ENCODE measurements at regions not wholly inside any gene's neighbourhood (a gene's known extent, or its start where the extent isn't known, plus 50 kb on each side); places are given as distances from the start of the nearest gene placed in this dataset.

DNA sequence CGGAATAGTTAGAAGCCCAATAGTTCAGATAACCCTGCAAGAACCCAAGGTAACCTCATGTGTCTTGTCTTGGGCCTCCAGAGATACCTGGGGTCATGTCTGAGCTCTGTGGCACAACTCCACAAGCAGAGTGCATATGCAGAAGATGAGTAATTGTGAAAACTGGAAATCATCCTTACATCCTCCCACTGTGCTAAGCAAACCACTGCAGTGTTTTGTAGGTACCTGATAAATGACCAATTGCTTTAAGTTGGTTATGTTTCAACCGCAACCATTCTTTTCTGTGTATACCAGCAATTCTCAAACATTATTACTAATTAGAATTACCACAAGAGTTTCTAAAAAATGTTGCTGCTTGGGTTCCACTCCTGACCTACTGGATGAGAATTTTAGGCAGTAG lies 73.2 kb downstream of the CBLL2 start:
- Histone ChIP-seq H3K27me3 (replicated peaks) (no peaks in the 10 kb centered on the region), H3K36me3 (replicated peaks) (no peaks in the 10 kb centered on the region), H3K4me3 (ENCODE audit: low read depth, low read length) (no peak overlapping the region), H3K27ac (no peak overlapping the region)
- in situ Hi-C loops (cut with HindIII; ENCODE audit: low pct_ligation_motif_present, low sequenced_read_pairs), result no loop called here
- no peak for DNase-seq
- TF ChIP-seq, protein P1, sequence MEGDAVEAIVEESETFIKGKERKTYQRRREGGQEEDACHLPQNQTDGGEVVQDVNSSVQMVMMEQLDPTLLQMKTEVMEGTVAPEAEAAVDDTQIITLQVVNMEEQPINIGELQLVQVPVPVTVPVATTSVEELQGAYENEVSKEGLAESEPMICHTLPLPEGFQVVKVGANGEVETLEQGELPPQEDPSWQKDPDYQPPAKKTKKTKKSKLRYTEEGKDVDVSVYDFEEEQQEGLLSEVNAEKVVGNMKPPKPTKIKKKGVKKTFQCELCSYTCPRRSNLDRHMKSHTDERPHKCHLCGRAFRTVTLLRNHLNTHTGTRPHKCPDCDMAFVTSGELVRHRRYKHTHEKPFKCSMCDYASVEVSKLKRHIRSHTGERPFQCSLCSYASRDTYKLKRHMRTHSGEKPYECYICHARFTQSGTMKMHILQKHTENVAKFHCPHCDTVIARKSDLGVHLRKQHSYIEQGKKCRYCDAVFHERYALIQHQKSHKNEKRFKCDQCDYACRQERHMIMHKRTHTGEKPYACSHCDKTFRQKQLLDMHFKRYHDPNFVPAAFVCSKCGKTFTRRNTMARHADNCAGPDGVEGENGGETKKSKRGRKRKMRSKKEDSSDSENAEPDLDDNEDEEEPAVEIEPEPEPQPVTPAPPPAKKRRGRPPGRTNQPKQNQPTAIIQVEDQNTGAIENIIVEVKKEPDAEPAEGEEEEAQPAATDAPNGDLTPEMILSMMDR (IDR thresholded peaks at IDR 0.05; ENCODE audit: low read depth, low read length, missing control alignments), result no peak

DNA sequence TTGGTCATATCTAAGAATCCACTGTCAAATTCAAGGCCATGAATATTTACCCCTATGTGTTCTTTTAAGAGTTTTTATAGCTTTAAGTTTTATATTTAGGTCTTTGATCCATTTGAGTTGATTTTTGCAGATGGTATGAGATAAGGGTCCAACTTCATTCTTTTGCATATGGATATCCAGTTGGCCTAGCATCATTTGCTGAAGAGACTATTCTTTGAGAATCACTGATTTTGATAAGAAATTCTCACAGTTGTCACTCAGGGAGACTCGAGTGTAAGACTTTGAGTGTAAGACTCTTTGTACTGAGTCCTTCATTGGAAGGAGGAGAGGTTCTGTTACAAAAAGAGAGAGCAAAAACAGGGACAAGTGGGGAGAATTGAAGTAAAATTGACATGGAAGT lies 74.8 kb downstream of the CBLL2 start:
- TF ChIP-seq, protein P1 (IDR thresholded peaks at IDR 0.05; ENCODE audit: low read depth, low read length, missing control alignments), result no peak

DNA sequence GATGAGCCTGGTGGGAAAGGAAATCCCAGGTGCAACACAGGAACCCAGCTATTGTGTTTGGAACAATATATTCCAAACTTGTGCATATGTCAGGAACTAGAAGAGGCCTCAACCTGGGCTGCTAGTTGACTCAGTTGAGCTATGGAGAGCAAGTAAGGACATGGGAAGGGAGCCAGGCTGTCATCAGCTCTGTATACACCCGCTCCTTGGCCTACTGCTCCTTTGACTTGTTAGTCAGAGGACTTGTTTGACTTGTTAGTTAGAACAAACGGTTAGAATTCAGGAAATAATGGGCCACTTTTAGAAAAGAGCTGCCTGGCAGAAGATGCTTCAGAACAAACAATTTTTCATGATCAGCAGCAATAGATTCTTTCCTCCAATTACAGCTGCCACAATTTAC lies 76.4 kb downstream of the CBLL2 start:
- no peak for DNase-seq
- H3K4me3 ChIP-seq (ENCODE audit: low read depth, low read length), result no peak overlapping the region
- in situ Hi-C loops (cut with HindIII; ENCODE audit: low pct_ligation_motif_present, low sequenced_read_pairs), result no loop called here
- TF ChIP-seq, protein P1 (IDR thresholded peaks at IDR 0.05; ENCODE audit: low read depth, low read length, missing control alignments), result no peak
- no peaks in the 10 kb centered on the region for H3K36me3 ChIP-seq (replicated peaks)
- no peak overlapping the region for H3K27ac ChIP-seq
- H3K27me3 ChIP-seq (replicated peaks), result no peaks in the 10 kb centered on the region

More for the DNA sequence above, 74.8 kb downstream of the CBLL2 start:
- in situ Hi-C loops (cut with HindIII; ENCODE audit: low pct_ligation_motif_present, low sequenced_read_pairs), result no loop called here
- Histone ChIP-seq H3K27ac (no peak overlapping the region), H3K36me3 (replicated peaks) (no peaks in the 10 kb centered on the region), H3K27me3 (replicated peaks) (no peaks in the 10 kb centered on the region), H3K4me3 (ENCODE audit: low read depth, low read length) (no peak overlapping the region)
- DNase-seq, result no peak

DNA sequence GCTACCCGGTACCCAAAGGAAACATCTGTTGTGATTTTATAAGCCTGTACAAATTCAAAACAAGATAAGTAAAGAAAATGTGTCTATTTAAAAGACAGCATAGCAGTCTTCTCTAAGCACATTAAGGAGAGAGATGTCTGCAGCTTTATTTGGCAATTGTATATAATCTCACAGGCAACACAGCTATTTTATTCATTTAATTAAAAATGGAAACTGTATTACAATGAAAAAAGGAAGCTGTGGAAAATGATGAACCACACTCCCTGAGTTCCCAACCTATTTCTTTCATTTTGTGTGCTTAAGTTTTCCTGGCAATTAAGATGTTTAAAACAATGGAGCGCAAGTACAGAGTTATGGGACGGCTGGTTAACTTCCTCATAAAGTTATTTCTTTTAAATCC lies 78.4 kb downstream of the CBLL2 start:
- no peak overlapping the region for H3K27ac ChIP-seq
- no peaks in the 10 kb centered on the region for H3K27me3 ChIP-seq (replicated peaks)
- no peaks in the 10 kb centered on the region for H3K36me3 ChIP-seq (replicated peaks)
- no peak for DNase-seq
- TF ChIP-seq, protein P1 (IDR thresholded peaks at IDR 0.05; ENCODE audit: low read depth, low read length, missing control alignments), result no peak
- in situ Hi-C loops (cut with HindIII; ENCODE audit: low pct_ligation_motif_present, low sequenced_read_pairs), result no loop called here
- no peak overlapping the region for H3K4me3 ChIP-seq (ENCODE audit: low read depth, low read length)

DNA sequence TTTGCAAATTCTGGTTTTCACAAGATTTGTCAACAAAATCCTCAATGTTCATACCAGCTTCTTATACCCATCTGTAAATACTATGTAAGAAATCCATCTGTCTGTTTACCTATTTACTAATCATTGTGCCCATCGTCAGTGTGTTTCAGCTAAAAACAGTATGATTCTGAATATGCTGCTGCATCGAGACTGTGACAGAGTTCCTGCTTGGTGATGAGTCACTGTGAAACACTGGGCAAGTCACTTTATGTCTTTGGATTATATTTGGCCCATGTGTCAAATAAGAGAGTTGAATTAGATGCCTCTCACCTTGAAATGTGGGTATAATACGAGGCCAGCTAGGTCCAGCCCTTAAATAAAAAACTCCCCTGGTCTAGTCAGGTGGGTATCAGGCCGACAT lies 79.3 kb downstream of the CBLL2 start:
- DNase-seq, result peak; percentile 5
- H3K36me3 ChIP-seq (replicated peaks), result no peaks in the 10 kb centered on the region
- in situ Hi-C loops (cut with HindIII; ENCODE audit: low pct_ligation_motif_present, low sequenced_read_pairs), result no loop called here
- H3K27ac ChIP-seq, result no peak overlapping the region
- no peak overlapping the region for H3K4me3 ChIP-seq (ENCODE audit: low read depth, low read length)
- TF ChIP-seq, protein P1 (IDR thresholded peaks at IDR 0.05; ENCODE audit: low read depth, low read length, missing control alignments), result no peak
- no peaks in the 10 kb centered on the region for H3K27me3 ChIP-seq (replicated peaks)

DNA sequence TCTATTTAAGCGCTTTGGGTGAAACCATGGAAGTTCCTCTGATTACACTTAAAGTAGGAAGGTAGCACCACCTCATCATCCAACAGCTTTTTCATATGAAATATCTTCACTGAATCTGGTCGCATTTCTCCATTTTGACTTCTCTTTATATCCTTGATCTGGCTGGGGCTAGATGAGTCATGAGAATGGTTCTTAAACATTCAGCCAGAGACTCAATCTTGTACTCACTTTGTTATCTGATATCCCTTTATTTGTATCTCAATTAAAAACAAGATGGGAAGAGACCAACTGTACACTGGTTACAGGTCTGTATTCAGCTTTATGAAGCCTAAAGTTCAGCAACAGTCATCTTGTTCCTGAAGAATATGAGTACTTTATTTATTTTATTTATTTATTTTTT lies 84.9 kb downstream of the CBLL2 start:
- TF ChIP-seq, protein P1 (IDR thresholded peaks at IDR 0.05; ENCODE audit: low read depth, low read length, missing control alignments), result no peak
- H3K27ac ChIP-seq, result no peak overlapping the region
- no peaks in the 10 kb centered on the region for H3K27me3 ChIP-seq (replicated peaks)
- in situ Hi-C loops (cut with HindIII; ENCODE audit: low pct_ligation_motif_present, low sequenced_read_pairs), result no loop called here
- H3K4me3 ChIP-seq (ENCODE audit: low read depth, low read length), result no peak overlapping the region
- DNase-seq, result peak; percentile 15
- no peaks in the 10 kb centered on the region for H3K36me3 ChIP-seq (replicated peaks)

Measured in brain microvascular endothelial cell (primary cell).